CD1c-positive myeloid dendritic cell (primary cell): ENCODE measurements at regions not wholly inside any gene's neighbourhood (a gene's known extent, or its start where the extent isn't known, plus 50 kb on each side); places are given as distances from the start of the nearest gene placed in this dataset.

ENCODE experiments used
- DNase-seq: peaks from one replicate; pipeline ENCODE4 v3.0.0-alpha.2; 2016; ENCODE audit errors: extremely low spot score

GRCh38 chr12:43117226-43117930 lies 434.6 kb downstream of the ADAMTS20 start:
- DNase-seq = no peak

- DNase-seq = no peak
Observed at GRCh38 chr12:43115441-43116160, 436.4 kb downstream of the ADAMTS20 start.

DNA sequence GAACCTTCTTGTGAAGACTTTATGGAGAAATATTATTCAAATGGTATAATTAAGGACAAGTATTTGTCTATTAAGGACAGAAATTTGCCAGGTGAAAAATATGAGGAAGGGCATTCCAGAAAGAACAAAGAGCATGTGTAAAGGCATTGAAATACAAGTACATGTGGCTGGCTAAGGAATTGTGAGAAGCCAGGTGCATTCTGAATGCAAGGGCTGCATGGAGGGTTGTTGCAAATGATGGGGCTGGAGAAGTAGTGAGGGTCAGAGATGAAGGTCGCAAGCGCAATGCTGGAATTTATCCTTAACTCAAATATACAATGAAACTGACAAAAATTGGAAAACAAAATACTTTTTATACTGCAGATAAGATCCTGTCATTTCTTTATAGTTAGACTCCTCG lies 437.7 kb downstream of the ADAMTS20 start:
- DNase-seq = no peak

DNA sequence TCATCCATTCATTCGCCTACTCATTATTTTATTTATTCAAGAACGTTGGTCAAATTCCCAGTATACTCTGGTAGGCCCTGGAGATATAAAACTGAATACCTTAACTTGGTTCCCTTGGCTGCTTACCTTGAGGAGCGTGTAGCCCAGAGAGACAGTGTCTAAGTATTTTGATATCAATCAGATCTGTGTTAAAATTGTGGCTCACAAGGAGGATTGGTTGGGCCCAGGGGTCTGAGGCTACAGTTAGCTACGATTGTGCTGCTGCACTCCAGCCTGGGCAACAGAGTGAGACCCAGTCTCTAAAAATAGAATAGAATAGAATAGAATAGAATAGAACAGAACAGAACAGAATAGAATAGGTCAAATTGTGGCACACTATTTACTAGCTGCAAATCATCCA lies 438.4 kb downstream of the ADAMTS20 start:
- no peak for DNase-seq

- DNase-seq = no peak
Observed at GRCh38 chr12:43113135-43113534, 438.9 kb downstream of the ADAMTS20 start.

- no peak for DNase-seq
Observed at GRCh38 chr12:43112101-43112920, 439.7 kb downstream of the ADAMTS20 start.

- no peak for DNase-seq
Observed at GRCh38 chr12:43111608-43112007, 440.4 kb downstream of the ADAMTS20 start.

- DNase-seq = no peak
Observed at GRCh38 chr12:43109631-43110345, 442.2 kb downstream of the ADAMTS20 start.

DNA sequence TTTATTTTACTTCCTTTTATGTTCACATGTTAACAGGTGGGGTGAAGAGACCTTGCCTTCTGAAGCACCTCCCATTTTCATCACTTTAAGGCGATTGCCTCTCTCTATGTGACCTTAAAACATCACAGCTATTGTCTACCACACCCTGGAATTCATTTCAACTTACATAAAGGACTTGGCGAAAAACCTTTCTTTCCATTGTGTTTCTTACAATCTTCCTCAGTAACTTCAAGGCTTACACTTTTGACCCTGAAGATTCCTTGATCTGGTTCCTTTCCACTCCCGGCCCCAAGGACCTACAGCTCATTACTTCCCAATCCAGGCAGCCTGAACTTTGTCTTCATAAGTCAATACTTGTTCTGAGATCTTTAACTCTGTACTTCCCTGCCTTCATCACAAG lies 443.3 kb downstream of the ADAMTS20 start:
- DNase-seq = no peak

GRCh38 chr12:43107026-43107775 lies 444.8 kb downstream of the ADAMTS20 start:
- DNase-seq = no peak

DNA sequence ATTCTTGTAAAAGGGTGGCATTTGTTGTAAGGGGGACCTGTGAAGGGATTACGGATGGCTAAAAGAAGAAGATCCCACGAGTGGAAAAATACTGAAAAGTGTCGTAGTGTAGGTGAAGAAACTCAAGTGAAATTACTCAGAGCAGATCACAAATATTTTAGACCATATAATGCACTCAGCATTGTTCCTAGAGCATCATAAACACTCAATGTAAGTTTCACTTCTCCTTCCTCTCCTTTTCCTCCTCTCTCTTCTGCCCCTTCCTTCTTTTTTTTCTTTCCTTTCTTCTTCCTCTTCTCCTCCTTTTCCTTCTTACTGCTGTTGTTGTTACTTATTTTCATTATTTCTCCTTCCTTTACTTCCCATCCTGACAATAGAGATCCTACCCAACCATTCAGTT lies 445.6 kb downstream of the ADAMTS20 start:
- no peak for DNase-seq

DNA sequence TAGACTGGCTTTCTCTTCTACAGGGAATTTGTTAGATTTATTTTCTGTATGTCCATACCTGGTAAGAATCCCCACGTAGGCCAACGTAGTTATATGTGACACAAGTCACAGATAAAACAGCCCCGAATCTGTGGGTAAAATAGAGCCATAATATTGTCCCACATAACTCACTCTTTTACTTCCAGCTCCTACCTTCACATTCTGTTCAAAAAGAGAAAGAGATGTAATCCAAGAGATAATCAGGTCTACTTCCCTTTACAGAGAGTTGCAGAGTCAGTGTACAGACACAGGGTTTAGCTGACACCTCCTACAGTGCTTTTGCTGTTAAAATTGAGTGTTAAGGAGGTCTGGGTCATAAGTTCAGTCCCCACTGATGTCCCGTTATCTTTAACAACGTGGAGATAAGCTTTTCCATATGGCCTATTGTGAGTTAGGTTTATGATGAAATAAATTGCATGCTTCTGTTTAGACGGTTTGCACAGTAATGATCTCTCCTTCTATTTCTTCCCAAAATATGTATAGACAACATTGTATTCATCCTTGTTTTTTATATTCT lies 446.5 kb downstream of the ADAMTS20 start:
- no peak for DNase-seq

GRCh38 chr12:43104494-43104893 lies 447.5 kb downstream of the ADAMTS20 start:
- DNase-seq = no peak

GRCh38 chr12:43103866-43104265 lies 448.1 kb downstream of the ADAMTS20 start:
- no peak for DNase-seq

DNA sequence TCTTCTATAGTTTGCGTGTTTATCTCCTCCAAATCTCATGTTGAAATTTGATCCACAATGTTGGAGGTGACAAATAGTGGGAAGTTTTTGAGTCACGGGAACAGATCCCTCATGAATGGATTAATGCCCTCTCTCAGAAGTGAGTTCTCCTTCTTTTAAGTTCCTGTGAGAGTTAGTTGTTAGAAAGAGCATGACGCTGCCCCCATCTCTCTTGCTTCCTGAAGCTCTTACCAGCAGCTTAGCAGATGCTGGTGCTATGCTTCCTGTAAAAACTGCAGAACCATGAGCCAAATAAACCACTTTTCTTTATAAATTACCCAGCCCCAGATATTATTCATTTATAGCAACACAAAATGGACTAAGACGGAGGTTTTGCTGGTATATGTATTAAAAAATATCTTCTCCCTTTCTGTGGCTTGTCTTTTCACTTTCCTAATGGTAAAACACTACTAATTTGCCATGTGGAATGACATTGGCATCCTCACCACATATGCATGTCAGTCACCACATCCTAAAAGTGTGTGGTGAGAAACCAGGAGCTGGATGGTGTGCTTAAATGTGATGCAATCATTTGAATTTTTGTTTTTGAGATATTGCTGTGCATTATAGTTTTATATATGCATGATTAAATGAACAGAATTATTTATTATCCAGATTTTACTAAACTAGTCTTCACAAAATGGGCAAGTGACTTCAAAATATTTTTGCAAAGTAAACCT lies 449.3 kb downstream of the ADAMTS20 start:
- no peak for DNase-seq

GRCh38 chr12:43100231-43100630 lies 451.8 kb downstream of the ADAMTS20 start:
- DNase-seq = no peak

DNA sequence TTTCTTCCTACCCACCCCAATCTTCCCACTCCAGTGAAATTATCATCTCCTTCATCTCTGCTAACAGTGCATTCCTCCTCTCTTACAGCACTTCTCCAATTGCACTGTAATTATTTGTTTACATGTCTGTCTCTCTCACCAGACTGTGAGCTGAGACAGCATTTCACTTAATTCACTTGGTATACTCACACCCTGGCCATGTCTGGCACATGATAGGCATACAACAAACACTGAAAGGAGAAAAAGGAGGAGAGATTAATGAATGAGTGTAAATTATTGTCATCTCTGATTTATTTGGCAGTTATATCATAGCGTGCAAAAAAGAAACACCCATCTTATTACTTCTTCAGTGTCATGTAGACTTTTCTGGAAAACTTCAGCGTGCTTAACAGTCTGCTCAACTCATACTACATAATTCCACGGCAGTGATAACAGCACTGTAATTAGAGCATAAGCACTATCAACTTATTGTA lies 452.3 kb downstream of the ADAMTS20 start:
- DNase-seq = no peak

- no peak for DNase-seq
Observed at GRCh38 chr12:43098766-43099550, 453.0 kb downstream of the ADAMTS20 start.

GRCh38 chr12:43098071-43098470 lies 453.9 kb downstream of the ADAMTS20 start:
- DNase-seq = no peak
